ENCODE measurements at regions not wholly inside any gene's neighbourhood (a gene's known extent, or its start where the extent isn't known, plus 50 kb on each side); places are given as distances from the start of the nearest gene placed in this dataset.
"Not testable (repeated sequence)": the region's sequence is repeated elsewhere in the genome, so short reads cannot be mapped to it uniquely, and the experiment has no call there.

DNA sequence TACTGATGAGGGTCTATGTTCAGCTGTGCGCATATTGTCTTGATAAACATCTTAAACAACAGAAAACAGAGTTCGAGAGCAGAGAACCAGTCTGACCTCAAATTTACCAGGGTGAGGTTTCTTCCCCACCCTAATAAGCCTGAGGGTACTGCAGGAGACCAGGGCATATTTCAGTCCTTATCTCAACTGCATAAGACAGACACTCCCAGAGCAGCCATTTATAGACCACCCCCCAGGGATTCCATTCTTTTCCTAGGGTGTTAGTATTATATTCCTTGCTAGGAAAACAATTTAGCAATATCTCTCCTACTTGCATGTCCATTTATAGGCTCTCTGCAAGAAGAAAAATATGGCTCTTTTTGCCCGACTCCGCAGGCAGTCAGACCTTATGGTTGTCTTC lies 89.5 kb upstream of the POMZP3 start:
- DNase-seq (ENCODE audit: low spot score), result not testable (repeated sequence)

DNA sequence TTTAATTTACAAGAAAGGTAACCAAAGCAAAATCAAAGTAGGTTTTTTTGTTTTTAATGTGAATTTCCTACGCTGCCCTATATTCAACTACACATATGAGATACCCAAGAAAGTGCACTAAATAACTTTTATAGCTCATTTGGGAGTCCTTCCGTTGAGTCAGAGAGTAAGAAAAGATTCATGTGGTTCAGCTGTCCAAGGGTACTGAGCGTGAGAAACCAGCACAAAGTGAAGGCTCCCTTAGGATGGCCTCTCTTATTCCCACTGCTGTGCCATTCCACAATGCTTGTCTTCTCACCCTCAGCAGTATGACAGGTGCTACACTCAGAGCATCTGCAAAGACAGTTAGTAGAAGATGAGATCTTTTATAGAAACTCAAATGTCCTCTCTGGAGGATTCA lies 85.8 kb upstream of the POMZP3 start:
- DNase-seq (ENCODE audit: low spot score), result not testable (repeated sequence)

DNA sequence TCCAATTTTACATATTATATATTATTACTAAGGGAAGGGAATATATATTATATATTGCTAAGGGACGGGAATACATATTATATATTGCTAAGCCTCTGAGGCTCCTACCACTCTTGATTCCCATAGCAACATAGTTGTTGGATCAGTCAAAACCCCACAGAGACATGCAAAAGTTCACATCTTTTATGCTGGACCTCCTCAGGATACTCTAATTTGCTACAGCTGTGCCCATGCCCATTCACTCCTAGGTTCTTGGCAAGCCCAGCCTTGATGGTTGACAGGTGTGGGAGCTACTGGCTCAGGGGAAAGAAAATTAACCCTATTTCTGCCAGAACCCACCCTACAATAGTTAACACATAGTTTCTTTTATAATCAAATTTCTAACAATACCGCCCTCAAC lies 84.6 kb upstream of the POMZP3 start:
- not testable (repeated sequence) for DNase-seq (ENCODE audit: low spot score)

DNA sequence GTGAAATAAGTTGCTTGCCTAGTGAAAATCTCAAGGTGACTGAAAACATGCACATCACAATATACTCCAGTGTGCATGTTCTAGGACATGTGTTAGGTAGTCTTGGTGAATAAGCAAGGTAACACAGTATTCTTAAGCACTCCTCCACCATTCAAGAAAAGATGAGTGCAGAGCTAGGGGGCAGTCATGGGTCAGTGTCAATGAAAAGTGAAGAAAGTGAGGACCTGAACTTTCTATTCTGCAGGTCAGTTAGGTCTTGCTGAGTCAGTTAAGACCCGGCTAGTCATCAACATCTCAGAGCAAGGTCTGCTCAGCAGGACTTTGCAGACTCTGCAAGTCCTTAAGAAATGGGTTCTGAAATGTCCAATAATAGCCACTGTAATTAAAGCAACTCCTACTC lies 82.6 kb upstream of the POMZP3 start:
- not testable (repeated sequence) for DNase-seq (ENCODE audit: low spot score)

DNA sequence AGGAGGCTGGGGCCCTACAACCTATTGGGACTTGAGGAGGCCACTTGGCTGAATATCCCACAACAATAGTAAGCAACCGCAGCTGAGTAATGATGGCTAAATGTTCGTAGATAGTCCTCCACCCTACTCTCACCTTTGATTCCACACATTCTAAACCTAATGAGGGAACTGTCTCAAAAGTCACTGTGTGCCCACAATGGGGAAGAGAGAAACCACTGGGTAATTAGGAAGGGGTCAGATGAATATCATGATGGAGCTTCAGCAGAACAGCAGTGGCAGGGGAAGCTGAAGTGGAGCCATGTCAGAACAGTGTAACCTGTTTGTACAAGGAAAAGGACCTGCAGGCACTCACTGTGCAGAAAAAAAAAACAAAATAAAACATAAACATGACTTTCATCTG lies 81.4 kb upstream of the POMZP3 start:
- not testable (repeated sequence) for DNase-seq (ENCODE audit: low spot score)

DNA sequence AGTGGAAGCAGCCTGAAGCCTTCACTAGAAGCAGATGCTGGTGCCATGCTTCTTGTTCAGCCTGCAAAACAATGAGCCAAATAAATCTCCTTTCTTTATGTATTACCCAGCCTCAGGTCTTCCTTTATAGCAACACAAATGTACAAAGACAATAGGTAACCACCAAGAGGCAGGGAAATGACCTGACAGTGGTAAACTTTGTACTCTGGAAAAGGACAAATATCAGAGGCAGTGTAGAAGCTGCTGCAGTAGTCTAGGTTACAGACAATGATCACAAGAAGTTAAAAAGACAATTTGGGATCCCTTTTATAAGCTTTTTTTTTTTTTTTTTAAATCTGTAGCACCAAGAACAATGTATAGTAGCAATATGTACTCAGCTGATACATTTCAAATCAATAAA lies 76.7 kb upstream of the POMZP3 start:
- not testable (repeated sequence) for DNase-seq (ENCODE audit: low spot score)

DNA sequence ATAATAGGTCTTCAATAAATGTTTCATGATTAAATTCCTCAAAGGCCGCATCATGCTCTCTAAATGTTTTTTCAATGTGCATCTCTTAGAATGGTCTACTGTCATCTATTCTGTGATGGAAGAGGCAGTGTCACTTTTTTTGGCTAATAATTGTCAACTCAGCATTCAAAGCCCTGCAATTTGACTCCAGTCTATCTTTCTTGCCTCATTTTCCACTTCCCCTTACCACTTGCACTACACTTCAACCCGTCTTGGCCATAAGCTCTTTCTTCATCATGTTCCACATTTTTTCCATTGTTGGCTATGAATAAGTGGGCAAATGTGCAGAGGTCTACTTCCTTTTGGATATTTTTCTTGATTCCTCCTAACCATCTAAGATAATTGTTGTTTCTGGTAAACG lies 59.2 kb upstream of the POMZP3 start:
- DNase-seq (ENCODE audit: low spot score), result not testable (repeated sequence)

DNA sequence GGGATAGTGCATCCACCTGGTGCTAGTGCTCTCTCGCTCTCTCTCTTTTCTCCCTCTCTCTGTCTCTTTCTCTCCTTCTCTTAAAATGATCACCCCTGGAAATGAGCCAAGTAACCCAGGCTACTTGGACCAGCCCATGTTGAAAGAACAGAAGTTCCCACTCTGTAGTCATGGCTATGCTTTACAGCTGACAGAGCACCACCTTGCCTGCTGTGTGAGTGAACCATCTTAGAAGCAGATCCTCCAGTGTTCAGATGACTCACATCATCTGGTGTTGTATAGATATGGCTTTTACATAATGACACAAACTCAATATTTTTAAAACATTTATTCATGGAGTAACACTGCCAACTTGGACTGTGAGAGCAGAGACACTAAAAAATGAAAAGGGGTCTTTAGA lies 57.7 kb upstream of the POMZP3 start:
- DNase-seq (ENCODE audit: low spot score), result not testable (repeated sequence)

DNA sequence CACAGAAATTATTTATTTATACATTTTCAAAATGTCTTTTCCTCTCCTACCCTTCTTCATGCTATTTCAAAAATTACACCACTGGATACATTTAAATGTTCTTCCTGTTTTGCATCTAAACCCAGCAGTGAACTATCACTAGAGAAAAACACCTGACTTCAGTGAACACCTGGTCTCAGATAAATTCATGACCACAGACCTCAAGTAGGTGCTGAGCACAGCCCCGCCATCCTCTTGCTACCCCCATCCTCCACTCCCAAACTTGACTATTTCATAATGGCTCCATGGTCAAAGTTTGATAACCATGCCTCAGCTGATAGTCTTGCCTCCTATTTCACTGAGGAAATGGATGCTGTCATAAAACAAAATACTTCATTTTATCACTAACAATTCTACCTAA lies 56.6 kb upstream of the POMZP3 start:
- DNase-seq (ENCODE audit: low spot score), result not testable (repeated sequence)

DNA sequence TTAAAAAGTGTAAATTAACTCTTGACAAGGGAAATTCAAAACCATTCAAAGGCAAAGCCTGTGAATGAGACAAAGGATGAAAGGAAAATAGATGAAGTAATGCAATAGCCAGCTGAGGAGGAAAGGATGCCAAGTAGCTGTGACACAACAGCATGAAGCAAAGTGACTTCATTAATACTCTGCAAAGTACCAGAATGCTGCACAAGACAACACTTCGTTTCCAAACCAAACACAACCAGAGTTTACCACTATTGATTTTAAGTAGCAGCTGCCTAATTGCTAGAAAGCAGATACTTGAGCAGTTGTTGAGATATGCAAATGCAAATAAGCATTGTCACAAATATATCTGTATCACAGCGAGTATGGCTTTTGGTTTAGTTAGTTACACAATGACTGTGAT lies 54.7 kb upstream of the POMZP3 start:
- not testable (repeated sequence) for DNase-seq (ENCODE audit: low spot score)

DNA sequence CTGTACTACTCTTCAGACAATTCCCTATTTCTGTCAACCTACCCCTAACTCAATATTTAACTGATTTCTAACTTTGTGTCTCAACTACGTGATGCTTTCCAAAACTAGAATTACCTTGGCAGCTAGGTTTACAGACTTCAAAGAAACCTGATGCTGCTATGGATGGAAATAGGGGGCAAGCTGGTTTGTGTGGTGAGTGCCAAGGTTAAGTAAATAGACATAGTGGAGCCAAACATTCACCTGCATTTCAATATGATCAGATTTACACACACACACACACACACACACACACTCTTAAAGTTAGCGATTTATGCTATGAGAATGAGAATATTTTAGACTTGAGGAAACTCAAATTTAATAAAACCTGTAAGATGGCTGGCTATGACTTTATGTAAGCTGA lies 52.1 kb upstream of the POMZP3 start:
- DNase-seq (ENCODE audit: low spot score), result not testable (repeated sequence)

DNA sequence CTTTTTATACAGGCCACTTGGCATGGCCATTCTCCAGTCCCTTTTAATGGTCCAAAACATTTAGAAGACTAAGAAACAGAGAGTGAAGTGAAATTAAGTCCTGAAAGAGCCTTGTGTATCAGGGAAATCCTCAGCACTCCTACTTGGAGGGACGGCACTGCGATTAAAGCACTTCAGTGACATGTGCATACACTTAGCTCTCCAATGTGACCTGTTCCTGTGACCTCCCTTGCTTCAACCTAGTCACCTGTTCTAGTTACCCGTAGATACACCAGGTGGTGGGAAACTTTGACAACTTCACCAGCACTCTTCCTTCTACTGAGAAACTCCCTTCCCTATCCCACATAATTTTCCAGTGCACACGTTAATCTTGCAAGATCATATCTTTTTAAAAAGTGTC lies 51.4 kb upstream of the POMZP3 start:
- DNase-seq (ENCODE audit: low spot score), result not testable (repeated sequence)

DNA sequence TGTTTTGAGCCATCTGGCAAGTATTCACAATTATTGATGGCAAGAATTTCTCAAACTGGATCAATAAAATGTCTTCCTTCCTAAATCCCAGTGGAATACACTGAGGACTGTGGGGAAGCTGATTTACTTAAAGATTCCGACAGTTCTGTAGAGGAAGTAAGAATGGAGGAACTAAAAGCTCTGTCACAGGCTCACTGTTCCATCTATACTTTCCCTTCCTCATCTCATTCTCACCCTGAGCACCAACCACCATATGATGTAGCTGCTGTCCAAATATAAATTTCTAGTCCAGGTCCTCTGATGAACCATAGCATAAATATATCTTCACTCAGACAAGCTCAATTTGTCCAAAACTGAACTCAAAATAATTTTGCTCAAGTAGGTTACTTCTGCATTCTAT lies 49.8 kb upstream of the POMZP3 start:
- DNase-seq (ENCODE audit: low spot score), result not testable (repeated sequence)
